Kidney capillary endothelial cell (primary cell): ENCODE measurements at regions not wholly inside any gene's neighbourhood (a gene's known extent, or its start where the extent isn't known, plus 50 kb on each side); places are given as distances from the start of the nearest gene placed in this dataset.
A peak's percentile ranks its signal among the peaks of the same experiment; 100 is the strongest.

Experiments
- DNase-seq: peaks from one replicate; pipeline ENCODE4 v3.0.0-alpha.2; 2018; ENCODE audit warnings: low spot score

GRCh38 chrX:115491766-115492165 is 69.2 kb upstream of the PLS3 start:
- no peak for DNase-seq

GRCh38 chrX:115493015-115493414 is 68.0 kb upstream of the PLS3 start:
- no peak for DNase-seq

GRCh38 chrX:115494161-115494560 is 66.8 kb upstream of the PLS3 start:
- DNase-seq, result peak; percentile 16

- DNase-seq, result no peak
Measured at GRCh38 chrX:115499112-115499805, 61.7 kb upstream of the PLS3 start.

GRCh38 chrX:115503099-115503498 is 57.9 kb upstream of the PLS3 start:
- no peak for DNase-seq

- DNase-seq, result no peak
Measured at GRCh38 chrX:115504167-115504566, 56.8 kb upstream of the PLS3 start.
